Caco-2 (cell line): ENCODE measurements at regions not wholly inside any gene's neighbourhood (a gene's known extent, or its start where the extent isn't known, plus 50 kb on each side); places are given as distances from the start of the nearest gene placed in this dataset.

ENCODE experiments used
- BruUV-seq: library from RNA; stranded (reverse); fragments of 400-500 nt; replicated peaks from 2 replicates; lab custom pipeline; 2021; lab: Mats Ljungman, UMichigan
- CTCF ChIA-PET: fragments of 300-600 bp; sonication (Branson Sonifier 250); formaldehyde crosslinking; loops from one replicate; lab custom pipeline; 2022; ENCODE audit warnings: antibody characterized with exemption; lab: Charles Lee
- POLR2A ChIA-PET: fragments of 300-600 bp; sonication (Branson Sonifier 250); formaldehyde crosslinking; loops from one replicate; lab custom pipeline; 2022; ENCODE audit warnings: antibody characterized with exemption; lab: Charles Lee
- DNase-seq, 2 experiments: peaks; one replicate each; pipeline versions ENCODE4 v3.0.0 to v3.0.0-alpha.2; 2020 to 2022
- H3K27me3 ChIP-seq: replicated peaks from 2 replicates; pipeline ENCODE4 v1.6.0; 2011; ENCODE audit warnings: low read length; ENCODE audit not compliant: control insufficient read depth, insufficient read depth
- H3K36me3 ChIP-seq: 2 replicates; pipeline ENCODE4 v1.5.1; 2011; ENCODE audit warnings: low read length; ENCODE audit not compliant: control insufficient read depth, insufficient read depth
- H3K4me1 ChIP-seq: fragments of 250-450 bp; sonication (Bioruptor Pico); 2 replicates; pipeline ENCODE4 v1.5.1; 2020; ENCODE audit warnings: mild to moderate bottlenecking
- H3K4me3 ChIP-seq: 2 replicates; pipeline ENCODE4 v1.5.1; 2011; ENCODE audit warnings: low read depth, mild to moderate bottlenecking, control low read depth, low read length
- H3K9me3 ChIP-seq: fragments of 250-450 bp; sonication (Bioruptor Pico); 2 replicates; pipeline ENCODE4 v1.5.1; 2020; ENCODE audit warnings: mild to moderate bottlenecking, moderate library complexity
- H3K27ac Mint-ChIP-seq: one replicate; pipeline ENCODE4 v1.8.0; 2022; ENCODE audit warnings: mixed read lengths; ENCODE audit not compliant: unreplicated experiment
- H3K27me3 Mint-ChIP-seq: one replicate; pipeline ENCODE4 v1.8.0; 2022; ENCODE audit warnings: mixed read lengths; ENCODE audit not compliant: insufficient read depth, unreplicated experiment
- H3K36me3 Mint-ChIP-seq: one replicate; pipeline ENCODE4 v1.8.0; 2022; ENCODE audit warnings: mild to moderate bottlenecking, mixed read lengths; ENCODE audit not compliant: insufficient read depth, unreplicated experiment
- H3K4me1 Mint-ChIP-seq: one replicate; pipeline ENCODE4 v1.8.0; 2022; ENCODE audit warnings: low read depth, mixed read lengths; ENCODE audit not compliant: unreplicated experiment
- H3K4me3 Mint-ChIP-seq: one replicate; pipeline ENCODE4 v1.8.0; 2022; ENCODE audit warnings: mild to moderate bottlenecking, moderate library complexity, mixed read lengths; ENCODE audit not compliant: unreplicated experiment
- H3K9me3 Mint-ChIP-seq: one replicate; pipeline ENCODE4 v1.8.0; 2022; ENCODE audit warnings: mixed read lengths; ENCODE audit not compliant: unreplicated experiment
- CTCF ChIP-seq, 2 experiments: fragments of 200-600 bp in 1 of 2; IDR thresholded peaks; 1 replicate in 1 of 2; 2 replicates in 1 of 2; pipeline versions ENCODE4 v1.5.1 to v1.8.0; 2011 to 2022; ENCODE audit warnings: antibody characterized with exemption in 1 of 2, control low read depth in 1 of 2, inconsistent platforms in 1 of 2, low read depth in 1 of 2, low read length in 1 of 2, mild to moderate bottlenecking in 1 of 2, moderate library complexity in 1 of 2; ENCODE audit not compliant: insufficient read depth in 1 of 2, severe bottlenecking in 1 of 2, unreplicated experiment in 1 of 2
- intact Hi-C: fragments of 100-400 bp; cut with micrococcal nuclease; formaldehyde crosslinking; loops from one replicate; pipeline ENCODE4 v1.10.0; 2022; ENCODE audit not compliant: unreplicated experiment

DNA sequence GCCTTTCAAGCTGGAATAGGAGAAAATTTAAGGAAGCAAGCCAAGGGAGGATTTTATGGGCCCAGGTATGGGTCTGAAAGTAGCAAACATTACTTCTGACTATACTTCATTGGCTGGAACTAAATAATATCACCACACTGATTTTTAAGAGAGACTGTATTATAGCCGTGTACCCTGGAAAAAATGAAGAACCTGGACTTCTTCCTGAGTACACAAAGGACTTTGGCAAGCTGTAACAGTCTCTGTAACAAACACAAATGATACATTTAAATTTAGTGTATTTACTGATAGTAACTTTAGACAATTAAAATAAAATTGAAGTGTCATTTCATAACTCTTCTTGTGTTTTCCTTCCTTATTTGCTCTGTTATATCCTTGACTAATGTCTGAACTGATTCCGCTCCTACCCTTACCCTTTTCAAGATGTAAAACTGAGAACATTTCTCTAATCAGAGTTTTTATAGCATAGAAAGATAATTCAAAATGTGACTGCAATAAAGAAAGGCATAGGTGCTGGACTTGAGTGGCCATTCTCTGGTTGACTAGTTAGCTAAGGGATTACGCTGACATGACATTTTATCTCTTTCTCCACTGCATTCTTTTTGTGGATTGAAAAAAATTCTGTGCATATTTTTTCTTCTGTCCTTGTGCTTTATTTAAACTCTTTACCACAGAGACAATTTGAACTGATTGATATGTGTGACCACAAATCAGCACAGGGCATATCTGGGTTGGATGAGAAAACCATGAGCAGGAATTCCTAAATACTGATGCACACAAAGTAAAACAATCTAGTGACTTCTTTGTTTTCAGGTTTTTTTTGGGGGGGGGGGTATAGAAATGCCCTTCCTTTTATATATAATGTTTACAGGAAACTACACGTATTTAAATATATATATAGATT, 349.7 kb downstream of the MDFIC start:
- intact Hi-C loops = no loop called here
- no peak overlapping the region for H3K4me3 ChIP-seq
- Mint-ChIP-seq H3K27me3 (no peaks in the 10 kb centered on the region), H3K9me3 (no peaks in the 10 kb centered on the region), H3K36me3 (no peaks in the 10 kb centered on the region), H3K4me3 (no peak overlapping the region), H3K4me1 (no peaks in the 10 kb centered on the region), H3K27ac (no peak overlapping the region)
- no peak for TF ChIP-seq CTCF (IDR thresholded peaks at IDR 0.05; ENCODE audit: insufficient read depth in 1 of 2, low read depth in 1 of 2, low read length in 1 of 2, severe bottlenecking in 1 of 2, unreplicated experiment in 1 of 2)
- H3K36me3 ChIP-seq = no peaks in the 10 kb centered on the region
- ChIA-PET POLR2A (no interaction called here), CTCF (no interaction called here)
- no peak for DNase-seq
- no peaks in the 10 kb centered on the region for H3K9me3 ChIP-seq
- H3K27me3 ChIP-seq = no peaks in the 10 kb centered on the region
- no TSS peak for BruUV-seq
- no peaks in the 10 kb centered on the region for H3K4me1 ChIP-seq

DNA sequence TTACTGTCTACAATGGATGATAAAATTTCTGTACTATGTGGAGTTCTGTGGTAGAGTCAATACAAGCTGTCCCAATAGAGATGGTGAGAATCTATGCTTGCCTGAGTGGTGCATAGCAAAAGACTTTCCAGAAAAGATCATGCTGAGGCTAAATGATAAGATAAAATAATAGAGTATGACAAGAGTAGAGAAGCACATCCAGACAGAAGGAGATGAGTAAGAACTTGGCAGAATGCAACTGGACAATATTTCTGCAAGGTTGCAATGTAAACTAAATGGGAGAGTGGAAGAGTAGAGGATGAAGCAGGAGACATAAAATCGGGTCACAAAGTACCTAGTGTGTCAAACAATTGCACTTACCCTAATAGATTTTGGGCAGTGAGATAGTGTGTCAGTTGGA, 347.6 kb downstream of the MDFIC start:
- ChIA-PET CTCF (no interaction called here), POLR2A (no interaction called here)
- no peak for DNase-seq
- H3K36me3 Mint-ChIP-seq = no peaks in the 10 kb centered on the region
- H3K27ac Mint-ChIP-seq = no peak overlapping the region
- no TSS peak for BruUV-seq
- H3K4me1 Mint-ChIP-seq = no peaks in the 10 kb centered on the region
- H3K4me3 Mint-ChIP-seq = no peak overlapping the region
- H3K27me3 ChIP-seq = no peaks in the 10 kb centered on the region
- no peak for TF ChIP-seq CTCF (IDR thresholded peaks at IDR 0.05; ENCODE audit: insufficient read depth in 1 of 2, low read depth in 1 of 2, low read length in 1 of 2, severe bottlenecking in 1 of 2, unreplicated experiment in 1 of 2)
- H3K9me3 Mint-ChIP-seq = no peaks in the 10 kb centered on the region
- no peaks in the 10 kb centered on the region for H3K36me3 ChIP-seq
- intact Hi-C loops = no loop called here
- H3K27me3 Mint-ChIP-seq = no peaks in the 10 kb centered on the region
- no peaks in the 10 kb centered on the region for H3K9me3 ChIP-seq
- H3K4me3 ChIP-seq = no peak overlapping the region
- no peaks in the 10 kb centered on the region for H3K4me1 ChIP-seq

- no peaks in the 10 kb centered on the region for H3K4me1 Mint-ChIP-seq
Measured at GRCh38 chr7:115267503-115267902, 345.6 kb downstream of the MDFIC start.

More at GRCh38 chr7:115267503-115267902, 345.6 kb downstream of the MDFIC start:
- Histone ChIP-seq H3K4me3 (no peak overlapping the region), H3K9me3 (no peaks in the 10 kb centered on the region), H3K27me3 (no peaks in the 10 kb centered on the region), H3K4me1 (no peaks in the 10 kb centered on the region), H3K36me3 (no peaks in the 10 kb centered on the region)
- intact Hi-C loops = no loop called here
- TF ChIP-seq CTCF (IDR thresholded peaks at IDR 0.05; ENCODE audit: insufficient read depth in 1 of 2, low read depth in 1 of 2, low read length in 1 of 2, severe bottlenecking in 1 of 2, unreplicated experiment in 1 of 2) = no peak
- Mint-ChIP-seq H3K36me3 (no peaks in the 10 kb centered on the region), H3K27me3 (no peaks in the 10 kb centered on the region), H3K9me3 (no peaks in the 10 kb centered on the region), H3K27ac (no peak overlapping the region), H3K4me3 (no peak overlapping the region)
- CTCF ChIA-PET = no interaction called here
- BruUV-seq = no TSS peak
- POLR2A ChIA-PET = no interaction called here
- DNase-seq = no peak
